ENCODE measurements at regions not wholly inside any gene's neighbourhood (a gene's known extent, or its start where the extent isn't known, plus 50 kb on each side); places are given as distances from the start of the nearest gene placed in this dataset.

- ChIA-PET POLR2A (interaction anchor here (0.6 kb wide), 1 partner anchor 1099 kb away, joined by 3 read pairs; no protein-coding TSS in a partner anchor), CTCF (no interaction called here)
- peaks cover 13% of the 10 kb centered on the region for H3K9me3 Mint-ChIP-seq
- ATAC-seq (peak; percentile 37), DNase-seq (ENCODE audit: low spot score) (no peak)
- H3K4me1 Mint-ChIP-seq, result peaks cover 22% of the 10 kb centered on the region
- H3K4me3 Mint-ChIP-seq, result no peak overlapping the region
- H3K27ac Mint-ChIP-seq, result no peak overlapping the region
- TF ChIP-seq CDX4 (CRISPR knock-in tag; IDR thresholded peaks at IDR 0.05; ENCODE audit: borderline replicate concordance), result no peak
- no peak for TF ChIP-seq STAT6 (CRISPR knock-in tag; conservative IDR thresholded peaks at IDR 0.05; ENCODE audit: low read depth)
- no peak for TF ChIP-seq GABPB1 (CRISPR knock-in tag; IDR thresholded peaks at IDR 0.05)
- no peak for TF ChIP-seq TP53 (CRISPR knock-in tag; IDR thresholded peaks at IDR 0.05)
- TF ChIP-seq JUN (CRISPR knock-in tag; IDR thresholded peaks at IDR 0.05), result no peak
- TF ChIP-seq ZNF512 (CRISPR knock-in tag; IDR thresholded peaks at IDR 0.05; ENCODE audit: borderline replicate concordance), result no peak
- no peak for TF ChIP-seq ZNF423 (CRISPR knock-in tag; IDR thresholded peaks at IDR 0.05)
- no peak for TF ChIP-seq ZNF671 (CRISPR knock-in tag; IDR thresholded peaks at IDR 0.05)
- no peak for TF ChIP-seq SOX15 (CRISPR knock-in tag; IDR thresholded peaks at IDR 0.05)
- no peak for TF ChIP-seq FOXJ3 (CRISPR knock-in tag; IDR thresholded peaks at IDR 0.05; ENCODE audit: borderline replicate concordance)
- TF ChIP-seq KAT7 (CRISPR knock-in tag; IDR thresholded peaks at IDR 0.05; ENCODE audit: borderline replicate concordance), result no peak
- no peak for TF ChIP-seq ATF3 (CRISPR knock-in tag; conservative IDR thresholded peaks at IDR 0.05)
- no peak for TF ChIP-seq AR (CRISPR knock-in tag; IDR thresholded peaks at IDR 0.05)
- peaks cover 4% of the 10 kb centered on the region; the same call in 1 of the 2 replicates for H3K36me3 Mint-ChIP-seq
- no peaks in the 10 kb centered on the region; the same call in 1 of the 2 replicates for H3K27me3 Mint-ChIP-seq (ENCODE audit: low read depth)
These were observed 126.1 kb upstream of the CACHD1 start for GRCh38 chr1:64343823-64344190.

GRCh38 chr1:64348270-64348960 is 121.5 kb upstream of the CACHD1 start:
- Mint-ChIP-seq H3K36me3 (no peaks in the 10 kb centered on the region), H3K4me1 (peaks cover 33% of the 10 kb centered on the region), H3K27me3 (ENCODE audit: low read depth) (peaks cover 4% of the 10 kb centered on the region; the same call in 1 of the 2 replicates), H3K27ac (no peak overlapping the region), H3K4me3 (no peak overlapping the region), H3K9me3 (no peaks in the 10 kb centered on the region)
- ChIA-PET POLR2A (no interaction called here), CTCF (no interaction called here)
- ATAC-seq (no peak), DNase-seq (ENCODE audit: low spot score) (no peak)
- TF ChIP-seq ZNF121 (CRISPR knock-in tag; IDR thresholded peaks at IDR 0.05), result no peak
- TF ChIP-seq SMAD3 (CRISPR knock-in tag; IDR thresholded peaks at IDR 0.05; ENCODE audit: borderline replicate concordance), result no peak
- no peak for TF ChIP-seq ZNF416 (CRISPR knock-in tag; IDR thresholded peaks at IDR 0.05)
- no peak for TF ChIP-seq CREB1 (CRISPR knock-in tag; IDR thresholded peaks at IDR 0.05)
- TF ChIP-seq GTF2I (CRISPR knock-in tag; conservative IDR thresholded peaks at IDR 0.05), result no peak
- TF ChIP-seq PRDM15 (CRISPR knock-in tag; IDR thresholded peaks at IDR 0.05), result no peak
- TF ChIP-seq ZNF425 (CRISPR knock-in tag; conservative IDR thresholded peaks at IDR 0.05), result no peak

Data from WTC11 (cell line).